Stimulated activated CD8-positive, alpha-beta memory T cell treated with anti-CD3 and anti-CD28 coated beads, Interleukin-7, amount 100 ng/mL, for 4 hours (primary cell): ENCODE measurements at regions not wholly inside any gene's neighbourhood (a gene's known extent, or its start where the extent isn't known, plus 50 kb on each side); places are given as distances from the start of the nearest gene placed in this dataset.
"Not testable (repeated sequence)": the region's sequence is repeated elsewhere in the genome, so short reads cannot be mapped to it uniquely, and the experiment has no call there.

ENCODE experiments used
- DNase-seq, 2 donors: peaks; one replicate each; pipeline ENCODE4 v3.0.0-alpha.2; 2020; ENCODE audit warnings: low read depth in 2 of 2

DNA sequence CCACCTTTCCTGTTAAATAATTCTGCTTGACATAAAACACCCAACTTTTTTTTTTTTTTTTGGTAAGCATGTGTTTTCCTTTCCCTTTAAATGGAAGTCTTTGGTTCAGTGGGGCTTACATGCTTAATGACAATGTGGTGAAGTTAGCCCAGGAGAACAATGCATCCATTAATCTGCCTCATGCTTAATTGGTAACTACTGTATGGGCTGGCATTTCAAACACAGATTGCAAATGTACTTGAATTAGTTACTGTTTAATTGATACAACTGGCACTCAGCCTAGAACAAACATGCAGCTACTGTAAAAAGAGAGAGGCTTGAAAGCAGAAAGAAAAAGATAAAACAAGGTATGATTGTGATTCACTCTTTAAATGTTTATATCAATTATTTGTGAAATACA is 483.6 kb upstream of the NOX3 start:
- no peak for DNase-seq

DNA sequence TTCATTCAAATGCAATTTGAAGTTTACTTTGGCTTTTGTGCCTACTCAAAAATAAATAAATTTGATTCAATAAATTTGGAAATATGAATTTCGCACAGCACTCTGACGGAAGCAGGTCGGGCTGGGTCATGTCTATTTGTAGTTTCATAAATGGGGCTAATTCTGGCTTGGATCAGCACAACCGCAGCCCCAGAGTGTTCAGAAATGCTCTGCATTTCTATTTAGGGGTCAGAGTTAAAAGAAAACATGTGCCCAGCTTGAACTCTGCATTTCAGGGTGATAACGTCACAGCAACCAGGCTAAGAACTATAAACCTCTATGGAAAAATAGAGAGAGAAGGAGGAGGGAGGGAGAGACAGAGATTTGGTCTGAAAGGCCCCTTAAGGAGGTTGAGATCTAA is 480.9 kb upstream of the NOX3 start:
- no peak for DNase-seq

GRCh38 chr6:155936127-155936526 is 480.5 kb upstream of the NOX3 start:
- DNase-seq: no peak

- DNase-seq: no peak
Measured at GRCh38 chr6:155916846-155917624, 461.4 kb upstream of the NOX3 start.

- DNase-seq: no peak
Measured at GRCh38 chr6:155915651-155916050, 460.0 kb upstream of the NOX3 start.

DNA sequence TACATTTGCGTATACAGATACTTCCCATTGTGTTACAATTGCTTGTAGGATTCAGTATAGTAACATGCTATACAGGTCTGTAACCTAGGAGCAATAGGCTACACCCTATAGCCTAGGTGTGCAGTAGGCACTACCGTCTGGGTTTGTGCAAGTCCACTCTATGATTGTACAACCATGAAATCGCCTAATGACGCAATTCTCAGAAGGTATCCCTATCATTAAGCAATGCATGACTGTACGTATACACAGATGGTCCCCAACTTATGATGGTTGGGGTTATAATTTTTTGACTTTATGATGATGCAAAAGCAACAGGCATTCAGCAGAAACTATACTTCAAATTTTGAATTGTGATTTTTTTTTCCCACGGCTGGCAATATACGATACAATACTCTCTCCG is 458.2 kb upstream of the NOX3 start:
- DNase-seq: no peak

DNA sequence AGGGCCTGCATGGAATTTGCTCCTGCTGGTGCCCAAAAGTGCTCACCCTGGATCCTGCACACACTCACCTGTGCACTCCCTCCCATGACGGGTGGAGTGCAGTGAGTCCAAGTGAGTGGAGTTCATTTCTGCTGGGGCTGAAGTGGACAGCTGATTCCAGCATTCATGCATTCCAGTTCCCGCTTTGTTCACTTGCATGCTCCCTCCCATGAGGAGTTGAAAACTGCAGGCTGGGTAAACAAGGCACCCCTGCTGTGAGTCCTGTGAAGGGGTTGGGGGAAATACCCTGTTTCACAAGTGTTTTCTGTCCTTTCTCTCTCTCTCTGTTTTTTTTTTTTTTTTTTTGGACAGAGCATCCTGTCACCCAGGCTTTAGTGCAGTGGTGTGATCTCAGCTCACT is 454.1 kb upstream of the NOX3 start:
- no peak for DNase-seq

GRCh38 chr6:155895641-155896040 is 440.0 kb upstream of the NOX3 start:
- no peak for DNase-seq

DNA sequence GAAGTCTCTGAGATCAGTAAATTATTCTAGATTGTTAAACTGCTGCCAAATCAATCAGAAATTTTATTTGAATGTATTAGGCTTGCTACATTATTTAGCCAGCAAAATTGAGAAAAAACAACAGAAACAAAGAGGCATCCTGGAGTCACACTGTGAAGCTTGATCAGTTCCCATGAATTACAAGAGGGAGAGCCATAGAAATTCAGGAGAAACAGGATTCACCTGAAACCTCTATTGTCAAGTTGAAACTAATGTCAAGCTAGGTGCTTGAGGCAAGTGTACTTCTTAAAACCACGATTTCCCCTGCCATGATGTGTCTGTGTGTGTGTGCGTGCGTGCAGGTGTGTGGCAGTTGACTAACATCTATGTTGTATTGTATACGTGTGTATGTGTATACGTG is 439.1 kb upstream of the NOX3 start:
- DNase-seq: no peak

DNA sequence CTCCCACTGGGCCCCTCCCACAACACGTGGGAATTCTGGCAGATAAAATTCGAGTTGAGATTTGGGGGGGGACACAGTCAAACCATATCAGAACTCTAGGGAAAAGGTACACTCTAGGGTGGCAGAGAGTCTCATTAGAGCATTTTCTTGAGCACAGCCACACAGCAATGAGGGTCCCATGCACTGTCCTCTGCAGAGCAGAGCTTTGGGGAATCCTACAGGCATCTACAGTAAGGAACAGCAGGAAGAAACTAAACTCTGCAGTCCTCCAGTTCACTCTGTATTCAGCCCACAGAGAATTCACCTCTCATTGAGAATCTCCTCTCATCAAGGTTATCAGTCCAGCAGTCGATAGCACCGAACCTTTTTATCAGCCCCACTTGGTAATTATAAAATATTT is 438.6 kb upstream of the NOX3 start:
- DNase-seq: no peak

GRCh38 chr6:155890409-155890808 is 434.8 kb upstream of the NOX3 start:
- DNase-seq: no peak

DNA sequence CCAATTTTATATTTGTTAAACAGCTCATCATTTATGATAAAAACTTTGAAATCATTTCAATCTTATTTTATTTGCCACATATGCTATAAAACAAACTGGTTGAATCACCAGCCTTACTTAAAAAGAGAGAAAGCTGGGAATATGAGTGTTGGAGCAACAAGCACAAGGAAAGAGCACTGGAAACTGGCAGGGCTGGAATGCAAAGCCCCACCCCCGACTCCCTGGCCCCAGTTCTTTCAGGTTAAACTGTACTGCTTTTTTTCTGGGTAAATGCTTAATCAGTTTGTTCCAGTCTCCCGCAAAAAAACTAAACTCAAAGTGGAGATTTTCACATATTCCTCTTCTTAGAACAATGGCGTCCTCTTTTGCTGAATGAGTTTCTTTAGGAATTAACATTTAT is 433.8 kb upstream of the NOX3 start:
- DNase-seq: no peak

DNA sequence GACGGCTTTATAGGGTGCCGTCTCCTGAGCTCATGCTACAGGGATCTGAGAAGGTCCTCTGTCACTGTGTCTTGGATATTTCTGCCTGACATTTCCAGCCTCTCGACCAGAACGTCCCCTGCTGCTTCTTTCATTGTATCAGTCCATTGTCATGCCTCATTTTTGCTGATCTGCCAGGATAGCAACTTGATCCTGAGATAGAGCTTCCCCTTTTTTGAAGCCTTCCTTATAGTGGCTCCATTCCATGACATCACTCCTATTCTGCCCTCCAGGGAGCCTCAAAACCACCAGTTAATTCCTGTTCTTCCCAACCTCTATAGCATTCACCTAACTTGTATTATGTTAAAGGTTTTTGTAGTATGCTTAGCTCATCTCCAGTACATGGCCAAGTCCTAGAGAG is 431.8 kb upstream of the NOX3 start:
- no peak for DNase-seq

GRCh38 chr6:155883741-155884140 is 428.1 kb upstream of the NOX3 start:
- DNase-seq: no peak

DNA sequence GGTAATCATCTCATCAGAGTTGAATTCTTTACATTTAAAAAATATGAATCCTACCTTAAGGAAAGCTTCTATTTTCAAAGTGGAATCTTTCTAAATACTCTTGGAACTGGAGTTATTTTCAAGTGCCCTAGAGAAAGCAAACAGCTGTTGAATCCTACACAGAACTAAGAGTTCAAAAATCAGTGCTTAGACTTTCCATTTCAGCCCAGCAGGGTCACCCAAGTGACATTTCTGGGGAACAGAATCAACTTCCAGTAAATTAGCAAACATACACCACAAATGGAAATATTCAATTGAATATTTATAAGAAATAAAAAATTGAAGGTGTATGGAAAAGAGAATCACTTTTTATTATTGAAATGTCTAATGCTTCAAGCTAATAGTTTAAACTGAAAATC is 427.7 kb upstream of the NOX3 start:
- no peak for DNase-seq

DNA sequence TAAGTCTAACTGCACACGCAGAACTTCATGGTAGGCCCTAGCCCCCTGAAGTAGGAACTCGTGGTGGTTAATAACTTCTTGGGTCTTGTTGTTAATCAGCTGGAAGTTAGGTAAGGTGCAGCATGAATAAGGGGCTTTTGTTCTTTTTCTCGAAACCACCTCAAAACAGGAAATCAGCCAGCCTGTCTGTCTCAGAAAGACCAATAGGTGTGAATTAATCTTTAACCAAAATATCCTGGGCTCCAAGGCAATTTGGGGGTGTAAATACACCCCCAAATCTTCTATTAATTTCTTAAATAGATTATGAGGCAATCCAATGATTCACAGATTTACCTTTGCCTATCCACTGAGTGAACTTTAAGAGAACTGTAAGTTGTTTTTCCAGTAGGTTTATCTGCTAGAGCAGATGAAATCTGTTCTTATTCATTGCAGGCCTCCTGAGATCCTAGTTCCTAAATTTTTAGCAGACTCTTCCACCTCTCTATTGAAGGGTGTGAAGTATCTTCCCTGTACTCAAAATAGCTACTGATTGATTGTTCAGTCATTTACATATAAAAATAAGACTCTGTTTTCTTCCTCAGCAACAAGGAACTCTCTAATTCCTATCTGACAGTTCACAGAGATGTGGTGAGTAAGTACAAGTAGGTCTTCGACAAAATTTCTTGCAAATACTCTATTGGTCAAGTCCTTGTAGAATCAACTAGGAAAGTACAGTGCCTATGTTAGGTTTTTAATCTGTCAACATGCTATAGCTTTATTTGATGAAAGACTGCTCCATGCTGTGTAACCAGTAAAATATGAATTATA is 427.1 kb upstream of the NOX3 start:
- DNase-seq: no peak

- no peak for DNase-seq
Measured at GRCh38 chr6:155881826-155882526, 426.3 kb upstream of the NOX3 start.

DNA sequence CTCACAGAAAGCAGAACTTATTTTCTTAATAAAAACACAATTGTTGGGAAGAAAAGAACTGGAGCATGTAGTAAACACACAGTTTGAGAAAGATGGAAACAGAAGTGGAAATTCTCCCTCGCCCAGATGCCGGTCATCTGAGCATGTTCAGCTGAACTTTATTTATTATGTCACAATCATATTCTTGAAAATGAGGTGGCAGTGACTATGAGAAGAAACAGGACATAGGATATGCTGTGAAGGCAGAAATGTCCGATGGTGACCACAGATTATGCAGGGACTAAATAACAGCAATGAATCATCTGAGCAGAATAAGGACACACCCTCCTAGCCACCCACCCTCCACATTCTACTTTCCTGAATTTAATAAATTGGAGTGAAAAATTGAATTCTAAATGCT is 425.3 kb upstream of the NOX3 start:
- no peak for DNase-seq

DNA sequence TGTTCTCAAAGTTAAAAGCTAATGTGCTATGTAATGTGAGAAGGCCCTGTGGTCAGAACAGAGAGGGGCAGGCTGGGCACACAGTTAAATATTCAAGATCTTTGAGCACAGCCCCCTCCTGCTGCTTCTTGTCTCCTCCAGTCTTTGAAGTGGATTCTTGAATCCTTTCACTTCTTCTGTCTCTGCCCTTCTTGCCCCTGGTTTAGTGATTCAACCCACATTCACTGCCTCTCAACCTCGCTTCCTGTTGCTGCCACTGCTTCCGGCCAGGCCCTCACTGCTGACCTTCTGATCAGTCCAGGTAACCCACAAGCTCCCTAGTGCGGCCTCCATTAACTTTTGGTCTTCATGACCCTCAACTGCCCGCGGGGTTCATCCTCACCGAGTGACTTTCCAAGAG is 417.3 kb upstream of the NOX3 start:
- DNase-seq: no peak

- no peak for DNase-seq
Measured at GRCh38 chr6:155867682-155868081, 412.0 kb upstream of the NOX3 start.

DNA sequence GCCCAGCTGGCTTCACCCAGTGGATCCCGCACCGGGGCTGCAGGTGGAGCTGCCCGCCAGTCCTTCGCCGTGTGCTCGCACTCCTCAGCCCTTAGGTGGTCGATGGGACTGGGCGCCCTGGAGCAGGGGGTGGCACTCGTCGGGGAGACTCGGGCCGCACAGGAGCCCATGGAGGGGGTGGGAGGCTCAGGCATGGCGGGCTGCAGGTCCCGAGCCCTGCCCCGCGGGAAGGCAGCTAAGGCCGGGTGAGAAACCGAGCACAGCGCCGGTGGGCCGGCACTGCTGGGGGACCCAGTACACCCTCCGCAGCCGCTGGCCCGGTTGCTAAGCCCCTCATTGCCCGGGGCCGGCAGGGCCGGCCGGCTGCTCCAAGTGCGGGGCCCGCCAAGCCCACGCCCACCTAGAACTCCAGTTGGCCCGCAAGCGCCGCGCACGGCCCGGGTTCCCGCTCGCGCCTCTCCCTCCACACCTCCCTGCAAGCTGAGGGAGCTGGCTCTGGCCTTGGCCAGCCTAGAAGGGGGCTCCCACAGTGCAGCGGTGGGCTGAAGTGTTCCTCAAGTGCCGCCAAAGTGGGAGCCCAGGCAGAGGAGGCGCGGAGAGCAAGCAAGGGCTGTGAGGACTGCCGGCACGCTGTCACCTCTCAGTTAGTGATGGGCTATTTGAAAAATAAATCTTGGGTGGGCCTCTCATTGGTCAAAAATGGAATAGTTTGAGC is 411.2 kb upstream of the NOX3 start:
- not testable (repeated sequence) for DNase-seq

DNA sequence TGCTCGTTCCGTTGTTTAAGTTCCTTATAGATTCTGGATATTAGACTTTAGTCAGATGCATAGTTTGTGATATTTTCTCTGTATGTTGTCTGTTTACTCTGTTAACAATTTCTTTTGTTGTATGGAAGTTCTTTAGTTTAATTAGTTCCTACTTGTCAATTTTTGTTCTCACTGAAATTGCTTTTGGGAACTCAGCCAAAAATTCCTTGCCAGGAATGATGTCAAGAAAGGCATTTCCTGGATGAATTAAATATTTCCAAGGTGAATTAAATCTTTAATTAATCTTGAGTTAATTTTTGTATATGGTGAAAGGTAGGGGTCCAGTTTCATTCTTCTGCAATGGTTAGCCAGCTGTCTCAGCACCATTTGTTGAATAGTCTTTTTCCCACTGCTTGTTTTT is 406.2 kb upstream of the NOX3 start:
- no peak for DNase-seq
